ENCODE measurements at regions not wholly inside any gene's neighbourhood (a gene's known extent, or its start where the extent isn't known, plus 50 kb on each side); places are given as distances from the start of the nearest gene placed in this dataset.

DNA sequence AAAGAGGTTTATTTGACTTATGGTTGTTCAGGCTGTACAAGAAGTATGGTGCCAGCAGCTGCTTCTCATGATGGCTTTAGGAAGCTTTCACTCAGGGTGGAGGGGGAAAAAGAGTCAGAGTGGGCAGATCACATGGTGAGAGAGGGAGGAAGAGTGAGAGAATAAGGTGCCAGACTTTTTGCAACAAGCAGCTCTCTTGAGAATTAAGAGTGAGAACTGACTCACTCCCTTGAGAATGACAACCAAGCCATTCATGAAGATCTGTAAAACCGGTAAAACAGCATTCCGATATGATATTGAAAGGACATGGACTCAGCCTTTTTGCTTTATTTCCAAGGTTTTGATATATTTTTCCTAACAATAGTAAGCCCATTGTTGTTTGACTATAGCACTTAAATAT is 501.2 kb downstream of the GALC start:
- no peaks in the 10 kb centered on the region for H3K27me3 ChIP-seq (ENCODE audit: control insufficient read depth in 1 of 2, insufficient read depth in 2 of 2, low read length in 2 of 2)
- BruUV-seq (replicated peaks), result no TSS peak
- 52% methylated on average over 2 of the region's 2 CpGs for WGBS (ENCODE audit: low lambda C conversion rate)
- ATAC-seq (no peak), DNase-seq (ENCODE audit: low spot score) (no peak), FAIRE-seq (no peak)
- no peak overlapping the region for H3K27ac ChIP-seq (ENCODE audit: extremely low read length, insufficient read depth, low read length)
- no peak overlapping the region for H3K9ac ChIP-seq (ENCODE audit: insufficient read depth, low read depth, low read length)
- H3K79me2 ChIP-seq (ENCODE audit: insufficient read depth, low read length), result no peaks in the 10 kb centered on the region
- ChIA-PET POLR2A (no interaction called here), CTCF (ENCODE audit: low intra/inter-chr PET ratio, low total read pairs) (no interaction called here)
- TF ChIP-seq SOX13 (IDR thresholded peaks at IDR 0.05) (no peak), SOX13 (CRISPR knock-in tag; conservative IDR thresholded peaks at IDR 0.05 in 1 of 2, IDR thresholded peaks at IDR 0.05 in 1 of 2) (no peak), ZNF33B (CRISPR knock-in tag; IDR thresholded peaks at IDR 0.05) (no peak), ATM (IDR thresholded peaks at IDR 0.05; ENCODE audit: borderline replicate concordance) (no peak), ZSCAN30 (CRISPR knock-in tag; IDR thresholded peaks at IDR 0.05) (no peak), ISX (CRISPR knock-in tag; conservative IDR thresholded peaks at IDR 0.05) (no peak), TBP (CRISPR knock-in tag; IDR thresholded peaks at IDR 0.05) (no peak), NFE2 (CRISPR knock-in tag; IDR thresholded peaks at IDR 0.05) (no peak), ZMYM2 (CRISPR knock-in tag; IDR thresholded peaks at IDR 0.05) (no peak)
- TF ChIP-seq, protein P1, sequence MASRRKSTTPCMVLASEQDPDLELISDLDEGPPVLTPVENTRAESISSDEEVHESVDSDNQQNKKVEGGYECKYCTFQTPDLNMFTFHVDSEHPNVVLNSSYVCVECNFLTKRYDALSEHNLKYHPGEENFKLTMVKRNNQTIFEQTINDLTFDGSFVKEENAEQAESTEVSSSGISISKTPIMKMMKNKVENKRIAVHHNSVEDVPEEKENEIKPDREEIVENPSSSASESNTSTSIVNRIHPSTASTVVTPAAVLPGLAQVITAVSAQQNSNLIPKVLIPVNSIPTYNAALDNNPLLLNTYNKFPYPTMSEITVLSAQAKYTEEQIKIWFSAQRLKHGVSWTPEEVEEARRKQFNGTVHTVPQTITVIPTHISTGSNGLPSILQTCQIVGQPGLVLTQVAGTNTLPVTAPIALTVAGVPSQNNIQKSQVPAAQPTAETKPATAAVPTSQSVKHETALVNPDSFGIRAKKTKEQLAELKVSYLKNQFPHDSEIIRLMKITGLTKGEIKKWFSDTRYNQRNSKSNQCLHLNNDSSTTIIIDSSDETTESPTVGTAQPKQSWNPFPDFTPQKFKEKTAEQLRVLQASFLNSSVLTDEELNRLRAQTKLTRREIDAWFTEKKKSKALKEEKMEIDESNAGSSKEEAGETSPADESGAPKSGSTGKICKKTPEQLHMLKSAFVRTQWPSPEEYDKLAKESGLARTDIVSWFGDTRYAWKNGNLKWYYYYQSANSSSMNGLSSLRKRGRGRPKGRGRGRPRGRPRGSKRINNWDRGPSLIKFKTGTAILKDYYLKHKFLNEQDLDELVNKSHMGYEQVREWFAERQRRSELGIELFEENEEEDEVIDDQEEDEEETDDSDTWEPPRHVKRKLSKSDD (CRISPR knock-in tag; IDR thresholded peaks at IDR 0.05; ENCODE audit: low read depth), result no peak
- in situ Hi-C loops (cut with HindIII; ENCODE audit: extremely low pct_ligation_motif_present, low pct_unique_long_range_greater_than_20kb) (no loop called here), intact Hi-C loops (cut with micrococcal nuclease; ENCODE audit: unreplicated experiment) (no loop called here)
- no peak overlapping the region for H3K4me2 ChIP-seq (ENCODE audit: low read depth, low read length)
- no peaks in the 10 kb centered on the region for H3K4me1 ChIP-seq (ENCODE audit: insufficient read depth, low read length)
- H3K9me3 ChIP-seq (ENCODE audit: low read length), result peaks cover 13% of the 10 kb centered on the region; the same call in 1 of the 2 replicates
- no peaks in the 10 kb centered on the region for H4K20me1 ChIP-seq (ENCODE audit: insufficient read depth, low read length)
- no peak overlapping the region for H3K4me3 ChIP-seq (replicated peaks in 1 of 3; ENCODE audit: insufficient read depth in 1 of 3, low read depth in 2 of 3, low read length in 3 of 3)
- no peak overlapping the region for H2AFZ ChIP-seq (ENCODE audit: low read length)
- H3K36me3 ChIP-seq (replicated peaks in 1 of 2; ENCODE audit: control insufficient read depth in 1 of 2, insufficient read depth in 2 of 2, low read length in 2 of 2), result no peaks in the 10 kb centered on the region
